ENCODE measurements at regions not wholly inside any gene's neighbourhood (a gene's known extent, or its start where the extent isn't known, plus 50 kb on each side); places are given as distances from the start of the nearest gene placed in this dataset.

DNA sequence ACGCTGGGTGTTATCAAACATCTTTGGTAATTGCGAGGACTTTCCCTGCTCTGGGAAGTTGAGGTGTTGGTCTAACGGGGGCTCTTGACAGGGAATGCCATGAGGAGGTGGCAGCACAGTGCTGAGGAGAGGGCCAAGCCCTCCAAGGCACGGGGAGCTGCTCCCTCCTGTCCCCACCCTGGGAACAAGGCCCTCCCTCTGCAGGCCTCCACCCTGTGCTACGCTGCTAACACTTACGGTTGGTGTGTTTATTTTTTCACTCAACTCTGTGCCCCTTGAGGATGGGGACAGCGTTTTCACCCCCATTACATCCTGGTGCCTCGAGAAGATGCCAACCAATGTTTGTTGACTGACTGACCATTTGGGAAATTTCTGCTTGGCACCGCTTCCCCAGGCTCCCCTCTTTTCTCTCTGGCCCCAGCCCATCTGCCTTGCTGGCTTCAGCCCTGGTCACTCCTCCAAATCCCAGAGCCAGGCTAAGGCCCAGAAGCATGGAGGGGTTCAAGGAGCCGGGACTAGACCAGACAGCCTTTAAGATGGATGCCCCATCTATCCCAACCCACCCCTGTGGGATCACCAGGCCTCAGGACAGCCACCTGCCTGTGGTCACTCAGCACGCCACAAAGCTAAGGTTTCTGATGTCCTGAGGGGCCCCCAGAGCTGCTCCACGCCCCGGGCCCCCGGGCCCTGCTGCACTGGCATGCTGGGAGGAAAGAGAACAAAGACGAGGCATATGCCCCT lies 125.7 kb downstream of the BARX1 start:
- ATAC-seq, result no peak
- H3K36me3 ChIP-seq, result no peaks in the 10 kb centered on the region
- peaks cover 28% of the 10 kb centered on the region for H3K27me3 ChIP-seq
- peaks cover 0 to 7% (median 0%) of the 10 kb centered on the region in 3 donors for H3K9me3 ChIP-seq
- H3K4me1 ChIP-seq, result peaks cover 0 to 46% (median 10%) of the 10 kb centered on the region in 3 donors
- TF ChIP-seq POLR2A (IDR thresholded peaks at IDR 0.05) (no peak), EP300 (IDR thresholded peaks at IDR 0.05) (no peak), POLR2AphosphoS5 (IDR thresholded peaks at IDR 0.05) (no peak)
- TF ChIP-seq, protein P1, sequence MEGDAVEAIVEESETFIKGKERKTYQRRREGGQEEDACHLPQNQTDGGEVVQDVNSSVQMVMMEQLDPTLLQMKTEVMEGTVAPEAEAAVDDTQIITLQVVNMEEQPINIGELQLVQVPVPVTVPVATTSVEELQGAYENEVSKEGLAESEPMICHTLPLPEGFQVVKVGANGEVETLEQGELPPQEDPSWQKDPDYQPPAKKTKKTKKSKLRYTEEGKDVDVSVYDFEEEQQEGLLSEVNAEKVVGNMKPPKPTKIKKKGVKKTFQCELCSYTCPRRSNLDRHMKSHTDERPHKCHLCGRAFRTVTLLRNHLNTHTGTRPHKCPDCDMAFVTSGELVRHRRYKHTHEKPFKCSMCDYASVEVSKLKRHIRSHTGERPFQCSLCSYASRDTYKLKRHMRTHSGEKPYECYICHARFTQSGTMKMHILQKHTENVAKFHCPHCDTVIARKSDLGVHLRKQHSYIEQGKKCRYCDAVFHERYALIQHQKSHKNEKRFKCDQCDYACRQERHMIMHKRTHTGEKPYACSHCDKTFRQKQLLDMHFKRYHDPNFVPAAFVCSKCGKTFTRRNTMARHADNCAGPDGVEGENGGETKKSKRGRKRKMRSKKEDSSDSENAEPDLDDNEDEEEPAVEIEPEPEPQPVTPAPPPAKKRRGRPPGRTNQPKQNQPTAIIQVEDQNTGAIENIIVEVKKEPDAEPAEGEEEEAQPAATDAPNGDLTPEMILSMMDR (IDR thresholded peaks at IDR 0.05), result no peak
- H3K27ac ChIP-seq, result peak overlapping the region in 1 of 4 donors; percentile 31
- WGBS, 2 donors (ENCODE audit: low coverage in 1 of 2), result 81 to 87% methylated on average over 6 of the region's 15 CpGs
- H3K4me3 ChIP-seq, result no peak overlapping the region

DNA sequence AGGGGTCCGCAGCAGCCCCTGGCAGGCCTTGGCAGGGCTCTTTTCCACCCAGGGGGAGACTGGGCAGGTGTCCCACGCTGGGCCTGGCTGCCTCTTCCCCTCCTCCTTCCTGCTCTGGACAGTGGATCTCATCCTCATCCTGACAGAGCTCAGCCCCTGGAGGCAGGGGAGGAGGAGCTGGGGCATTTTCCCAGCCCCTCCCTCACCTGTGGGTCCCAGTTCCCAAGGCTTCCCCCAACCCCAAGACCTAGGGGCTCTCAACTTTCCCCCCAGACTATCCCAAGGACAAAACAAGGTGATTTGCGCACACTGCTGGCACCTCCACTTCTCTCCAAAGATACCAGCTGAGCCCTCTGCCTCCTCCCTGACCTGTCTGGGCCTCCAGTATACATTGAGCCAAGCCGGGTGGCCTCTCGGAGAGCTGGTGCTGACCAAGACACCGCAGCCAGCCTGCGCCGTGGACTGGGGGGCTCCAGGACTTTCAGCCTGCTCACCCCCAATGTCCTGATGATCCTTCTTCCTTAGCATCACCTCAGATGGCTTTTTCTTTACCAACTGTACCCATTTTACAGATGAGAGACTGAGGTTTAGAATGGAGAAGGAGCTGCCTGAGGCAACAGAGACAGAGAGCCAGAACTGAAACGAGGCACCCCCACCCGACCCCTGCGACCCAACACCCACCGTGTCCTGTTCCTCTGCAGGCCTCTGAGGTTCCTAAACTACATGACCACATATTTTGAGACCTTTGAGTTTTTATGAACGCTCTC lies 126.6 kb downstream of the BARX1 start:
- no peaks in the 10 kb centered on the region for H3K36me3 ChIP-seq
- H3K27ac ChIP-seq, result peak overlapping the region in 3 of 4 donors; percentile 66 to 77 (median 73)
- H3K4me3 ChIP-seq, result peak overlapping the region in 1 of 2 donors; percentile 48
- TF ChIP-seq POLR2AphosphoS5 (IDR thresholded peaks at IDR 0.05) (no peak), POLR2A (IDR thresholded peaks at IDR 0.05) (no peak), EP300 (IDR thresholded peaks at IDR 0.05) (no peak)
- TF ChIP-seq, protein P1 (IDR thresholded peaks at IDR 0.05), result no peak
- 93 to 100% methylated on average over 5 of the region's 13 CpGs for WGBS, 2 donors (ENCODE audit: low coverage in 1 of 2)
- H3K9me3 ChIP-seq, result peaks cover 0 to 3% (median 0%) of the 10 kb centered on the region in 3 donors
- H3K27me3 ChIP-seq, result peaks cover 37% of the 10 kb centered on the region
- no peak for ATAC-seq
- H3K4me1 ChIP-seq, result peaks cover 0 to 46% (median 10%) of the 10 kb centered on the region in 3 donors

DNA sequence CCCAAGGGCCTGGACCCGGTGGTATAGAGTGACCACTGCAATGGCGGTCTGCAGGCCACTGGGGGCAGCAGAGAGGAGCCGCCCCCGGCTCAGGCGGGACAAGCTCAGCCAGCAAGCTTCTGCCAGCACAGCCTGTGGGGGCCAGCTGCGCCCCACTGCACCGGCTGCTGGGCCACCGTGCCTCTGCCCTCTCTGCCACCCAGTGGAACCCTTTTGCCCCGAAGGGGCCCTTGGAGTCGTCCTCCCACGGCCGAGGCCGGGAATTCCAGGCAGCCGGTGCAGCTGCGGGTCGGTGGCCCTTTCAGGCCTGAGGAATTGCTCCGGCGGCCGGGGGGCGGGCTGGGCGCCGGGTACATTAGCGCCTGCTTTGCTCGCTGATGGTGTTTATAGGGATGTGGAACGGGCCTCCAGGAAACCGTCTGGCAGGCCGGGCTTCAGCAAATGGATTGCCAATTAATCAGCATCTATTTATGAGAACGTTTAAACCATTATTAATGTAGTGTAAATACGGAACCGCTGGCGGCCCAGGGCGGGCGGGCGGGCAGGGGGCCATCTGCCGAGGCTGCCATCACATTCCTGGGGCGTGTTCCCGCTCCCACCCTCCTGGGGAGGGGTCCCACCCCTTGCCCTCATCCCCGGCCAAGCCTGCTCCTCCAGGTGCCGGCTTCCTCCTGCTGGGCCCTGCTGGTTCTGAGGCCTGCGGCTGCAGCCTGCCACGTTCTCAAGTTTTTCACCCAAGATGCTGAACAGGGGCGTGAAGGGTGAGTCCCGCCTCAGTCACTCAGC lies 127.4 kb downstream of the BARX1 start:
- 0 to 10% methylated on average over 2 to 6 of the region's 43 CpGs for WGBS, 2 donors (ENCODE audit: low coverage in 1 of 2)
- peaks cover 0 to 7% (median 0%) of the 10 kb centered on the region in 3 donors for H3K9me3 ChIP-seq
- peak; percentile 84 for ATAC-seq
- TF ChIP-seq POLR2A (IDR thresholded peaks at IDR 0.05), result no peak
- TF ChIP-seq, protein P1 (IDR thresholded peaks at IDR 0.05), result peak; percentile 73 to 91 (median 78)
- TF ChIP-seq POLR2AphosphoS5 (IDR thresholded peaks at IDR 0.05), result peak; percentile 85
- no peak for TF ChIP-seq EP300 (IDR thresholded peaks at IDR 0.05)
- H3K36me3 ChIP-seq, result no peaks in the 10 kb centered on the region
- H3K4me1 ChIP-seq, result peaks cover 0 to 46% (median 10%) of the 10 kb centered on the region in 3 donors
- peak overlapping the region in 3 of 4 donors; percentile 66 to 77 (median 73) for H3K27ac ChIP-seq
- peaks cover 44% of the 10 kb centered on the region for H3K27me3 ChIP-seq
- H3K4me3 ChIP-seq, result peak overlapping the region in 1 of 2 donors; percentile 48

DNA sequence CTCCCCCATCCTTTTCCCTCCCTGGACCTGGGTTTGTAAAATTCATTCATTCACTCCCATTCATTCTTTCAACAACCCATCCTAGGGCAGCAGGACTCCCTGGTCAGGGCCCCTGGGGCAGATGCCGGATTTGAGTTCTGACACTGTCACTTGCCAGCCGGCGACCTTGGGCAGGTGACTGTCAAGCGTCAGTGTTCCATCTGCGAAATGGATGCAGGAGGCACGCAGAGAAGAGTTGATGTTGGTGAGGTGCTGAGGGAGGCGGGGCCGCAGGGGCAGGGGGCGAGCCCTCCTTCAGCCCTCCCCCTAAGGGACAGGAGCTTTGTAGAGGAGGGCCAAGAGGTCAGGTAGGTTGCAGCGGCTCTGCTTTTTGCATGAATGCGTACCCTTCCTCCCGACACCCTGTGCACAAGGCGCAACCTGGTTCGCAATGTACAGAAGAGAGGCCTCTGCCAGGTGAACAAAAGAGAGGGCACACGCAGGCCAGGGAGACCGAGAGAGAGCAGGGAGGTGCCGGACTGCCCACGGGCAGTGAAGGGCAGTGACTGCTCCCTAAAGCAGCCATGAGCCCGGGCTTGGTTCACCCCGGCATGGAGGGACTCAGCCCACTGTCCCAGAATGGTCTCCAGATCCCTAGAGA lies 128.1 kb downstream of the BARX1 start:
- TF ChIP-seq POLR2A (IDR thresholded peaks at IDR 0.05), result no peak
- TF ChIP-seq, protein P1 (IDR thresholded peaks at IDR 0.05), result no peak
- no peak for TF ChIP-seq POLR2AphosphoS5 (IDR thresholded peaks at IDR 0.05)
- TF ChIP-seq EP300 (IDR thresholded peaks at IDR 0.05), result no peak
- no peaks in the 10 kb centered on the region for H3K36me3 ChIP-seq
- ATAC-seq, result peak; percentile 15
- H3K9me3 ChIP-seq, result peaks cover 0 to 10% (median 0%) of the 10 kb centered on the region in 3 donors
- peaks cover 0 to 46% (median 10%) of the 10 kb centered on the region in 3 donors for H3K4me1 ChIP-seq
- 43 to 71% methylated on average over 1 to 12 of the region's 20 CpGs for WGBS, 2 donors (ENCODE audit: low coverage in 1 of 2)
- H3K27me3 ChIP-seq, result peaks cover 49% of the 10 kb centered on the region
- H3K27ac ChIP-seq, result peak overlapping the region in 1 of 4 donors; percentile 77
- no peak overlapping the region for H3K4me3 ChIP-seq

All from gastroesophageal sphincter (tissue), 4 donors.